SU-DHL-6 (cell line): ENCODE measurements at regions not wholly inside any gene's neighbourhood (a gene's known extent, or its start where the extent isn't known, plus 50 kb on each side); places are given as distances from the start of the nearest gene placed in this dataset.

ENCODE experiments used
- EZH2phosphoT487 ChIP-seq: fragments of 200-600 bp; sonication (generic), shearing (Covaris generic); conservative IDR thresholded peaks from 2 replicates; pipeline ENCODE4 v1.6.1; 2018; ENCODE audit warnings: mild to moderate bottlenecking, antibody characterized with exemption, low read length, moderate library complexity, mixed read lengths
- TF ChIP-seq, protein P1 (sequence below): fragments of 200-600 bp; sonication (generic); IDR thresholded peaks from one replicate; pipeline ENCODE4 v1.5.1; 2017; ENCODE audit warnings: antibody characterized with exemption, mild to moderate bottlenecking, low read length, moderate library complexity; ENCODE audit not compliant: insufficient read depth, poor library complexity, severe bottlenecking

DNA sequence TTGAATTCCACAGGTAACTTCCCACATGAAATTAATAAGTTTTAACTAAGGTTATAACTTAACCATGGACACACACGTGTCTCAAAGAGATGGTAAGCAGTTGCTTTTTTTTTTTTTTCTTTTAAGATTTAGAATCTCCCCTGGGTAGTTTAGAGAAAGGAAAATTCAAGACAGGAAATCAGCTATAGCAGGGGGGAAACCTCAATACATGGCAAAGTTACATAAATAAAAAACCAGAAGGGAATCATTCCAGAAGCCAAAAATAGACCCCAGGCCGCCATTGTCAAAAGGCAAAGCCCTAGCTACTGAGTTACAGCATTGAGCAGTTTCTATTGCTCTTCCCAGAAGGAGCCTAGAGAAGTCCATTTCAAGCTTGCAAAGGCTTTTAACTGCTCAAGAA is 91.5 kb upstream of the ZNF236 start:
- TF ChIP-seq, protein P1, sequence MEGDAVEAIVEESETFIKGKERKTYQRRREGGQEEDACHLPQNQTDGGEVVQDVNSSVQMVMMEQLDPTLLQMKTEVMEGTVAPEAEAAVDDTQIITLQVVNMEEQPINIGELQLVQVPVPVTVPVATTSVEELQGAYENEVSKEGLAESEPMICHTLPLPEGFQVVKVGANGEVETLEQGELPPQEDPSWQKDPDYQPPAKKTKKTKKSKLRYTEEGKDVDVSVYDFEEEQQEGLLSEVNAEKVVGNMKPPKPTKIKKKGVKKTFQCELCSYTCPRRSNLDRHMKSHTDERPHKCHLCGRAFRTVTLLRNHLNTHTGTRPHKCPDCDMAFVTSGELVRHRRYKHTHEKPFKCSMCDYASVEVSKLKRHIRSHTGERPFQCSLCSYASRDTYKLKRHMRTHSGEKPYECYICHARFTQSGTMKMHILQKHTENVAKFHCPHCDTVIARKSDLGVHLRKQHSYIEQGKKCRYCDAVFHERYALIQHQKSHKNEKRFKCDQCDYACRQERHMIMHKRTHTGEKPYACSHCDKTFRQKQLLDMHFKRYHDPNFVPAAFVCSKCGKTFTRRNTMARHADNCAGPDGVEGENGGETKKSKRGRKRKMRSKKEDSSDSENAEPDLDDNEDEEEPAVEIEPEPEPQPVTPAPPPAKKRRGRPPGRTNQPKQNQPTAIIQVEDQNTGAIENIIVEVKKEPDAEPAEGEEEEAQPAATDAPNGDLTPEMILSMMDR, result no peak
- TF ChIP-seq EZH2phosphoT487, result no peak
